H1 (cell line): ENCODE measurements at regions not wholly inside any gene's neighbourhood (a gene's known extent, or its start where the extent isn't known, plus 50 kb on each side); places are given as distances from the start of the nearest gene placed in this dataset.

Source experiments
- RBBP5 ChIP-seq: IDR thresholded peaks from 2 replicates; pipeline ENCODE4 v1.7.1; 2012; ENCODE audit warnings: low read depth, mild to moderate bottlenecking, inconsistent platforms, low read length, moderate library complexity, borderline replicate concordance
- TF ChIP-seq, protein P1 (sequence below), 3 experiments: IDR thresholded peaks; 1 replicate in 2 of 3; 2 replicates in 1 of 3; pipeline versions ENCODE4 v1.5.1 to v1.6.1; 2011; ENCODE audit warnings: low read length in 3 of 3, mild to moderate bottlenecking in 3 of 3, inconsistent platforms in 2 of 3, low read depth in 1 of 3, moderate library complexity in 1 of 3; ENCODE audit not compliant: insufficient read depth in 1 of 3; ENCODE audit errors: control extremely low read depth in 1 of 3

DNA sequence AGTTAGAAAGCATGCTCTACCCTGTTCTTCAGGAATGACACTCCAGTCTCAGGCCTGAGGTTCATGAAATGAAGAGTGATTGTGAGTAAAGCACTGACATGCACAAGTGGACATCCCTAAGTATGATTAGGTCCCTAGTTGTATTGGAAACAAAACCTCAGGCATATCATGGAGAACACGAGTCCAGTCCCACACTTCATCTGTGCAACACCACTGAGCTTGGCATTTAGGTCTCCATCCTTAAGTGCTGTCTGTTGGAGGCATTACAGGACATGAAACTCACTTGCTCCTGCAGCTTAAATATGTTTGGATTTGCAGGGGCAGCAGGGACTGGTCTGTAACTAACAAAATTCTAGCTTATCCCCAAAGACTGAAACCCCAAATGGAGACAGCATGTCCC lies 250.3 kb upstream of the KLHL29 start (continued):
- TF ChIP-seq, protein P1, sequence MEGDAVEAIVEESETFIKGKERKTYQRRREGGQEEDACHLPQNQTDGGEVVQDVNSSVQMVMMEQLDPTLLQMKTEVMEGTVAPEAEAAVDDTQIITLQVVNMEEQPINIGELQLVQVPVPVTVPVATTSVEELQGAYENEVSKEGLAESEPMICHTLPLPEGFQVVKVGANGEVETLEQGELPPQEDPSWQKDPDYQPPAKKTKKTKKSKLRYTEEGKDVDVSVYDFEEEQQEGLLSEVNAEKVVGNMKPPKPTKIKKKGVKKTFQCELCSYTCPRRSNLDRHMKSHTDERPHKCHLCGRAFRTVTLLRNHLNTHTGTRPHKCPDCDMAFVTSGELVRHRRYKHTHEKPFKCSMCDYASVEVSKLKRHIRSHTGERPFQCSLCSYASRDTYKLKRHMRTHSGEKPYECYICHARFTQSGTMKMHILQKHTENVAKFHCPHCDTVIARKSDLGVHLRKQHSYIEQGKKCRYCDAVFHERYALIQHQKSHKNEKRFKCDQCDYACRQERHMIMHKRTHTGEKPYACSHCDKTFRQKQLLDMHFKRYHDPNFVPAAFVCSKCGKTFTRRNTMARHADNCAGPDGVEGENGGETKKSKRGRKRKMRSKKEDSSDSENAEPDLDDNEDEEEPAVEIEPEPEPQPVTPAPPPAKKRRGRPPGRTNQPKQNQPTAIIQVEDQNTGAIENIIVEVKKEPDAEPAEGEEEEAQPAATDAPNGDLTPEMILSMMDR (IDR thresholded peaks at IDR 0.05; ENCODE audit: control extremely low read depth in 1 of 3, insufficient read depth in 1 of 3, low read depth in 1 of 3, low read length in 3 of 3): no peak
- no peak for TF ChIP-seq RBBP5
- TF ChIP-seq, all 59 proteins: peak for 0
